Endothelial cell of umbilical vein (primary cell): ENCODE measurements at regions not wholly inside any gene's neighbourhood (a gene's known extent, or its start where the extent isn't known, plus 50 kb on each side); places are given as distances from the start of the nearest gene placed in this dataset.

Experiments used
- BruUV-seq: library from RNA; stranded (reverse); fragments of 400-500 nt; replicated peaks from 2 replicates; lab custom pipeline; 2021; lab: Mats Ljungman, UMichigan
- CTCF ChIA-PET: fragments of 300-600, 350-600 bp; sonication (Branson Sonifier 250); formaldehyde crosslinking; loops from one replicate; lab custom pipeline; 2021; ENCODE audit warnings: antibody characterized with exemption, inconsistent platforms; lab: Charles Lee
- POLR2A ChIA-PET: fragments of 300-600, 350-600 bp; sonication (Branson Sonifier 250); formaldehyde crosslinking; loops from one replicate; lab custom pipeline; 2021; ENCODE audit warnings: antibody characterized with exemption, inconsistent platforms; lab: Charles Lee
- DNase-seq: peaks from one replicate; pipeline ENCODE4 v3.0.0-alpha.2; 2011; ENCODE audit warnings: low read depth, low spot score
- FAIRE-seq: peaks from 2 replicates; lab custom pipeline; 2011; peaks lifted over from hg19 to GRCh38; lab: Jason Lieb, UNC
- H2AFZ ChIP-seq: 2 replicates; pipeline ENCODE4 v1.6.0; 2012; ENCODE audit warnings: low read depth, low read length, control low read depth, inconsistent platforms
- H3K27ac ChIP-seq: 2 replicates; pipeline ENCODE4 v1.5.1; 2011; ENCODE audit warnings: low read depth, mild to moderate bottlenecking, control low read depth, low read length, moderate library complexity; ENCODE audit not compliant: insufficient read depth
- H3K27me3 ChIP-seq, 2 experiments: 2 replicates each; pipeline versions ENCODE4 v1.6.0 to v1.6.1; 2011; ENCODE audit warnings: low read length in 2 of 2, mixed read lengths in 1 of 2; ENCODE audit not compliant: control insufficient read depth in 2 of 2, insufficient read depth in 2 of 2
- H3K36me3 ChIP-seq, 2 experiments: 2 replicates in 1 of 2; 3 replicates in 1 of 2; pipeline ENCODE4 v1.5.1; 2011; ENCODE audit warnings: low read length in 2 of 2, mild to moderate bottlenecking in 1 of 2, moderate library complexity in 1 of 2; ENCODE audit not compliant: control insufficient read depth in 2 of 2, insufficient read depth in 2 of 2; ENCODE audit errors: extremely low read depth in 1 of 2
- H3K4me1 ChIP-seq: 3 replicates; pipeline ENCODE4 v1.5.1; 2011; ENCODE audit warnings: mild to moderate bottlenecking, low read length; ENCODE audit not compliant: control insufficient read depth, insufficient read depth; ENCODE audit errors: extremely low read depth
- H3K4me2 ChIP-seq: 2 replicates; pipeline ENCODE4 v1.6.1; 2011; ENCODE audit warnings: low read length, control low read depth, mixed read lengths; ENCODE audit not compliant: insufficient read depth
- H3K4me3 ChIP-seq, 3 experiments: fragments of 200-600 bp in 1 of 3; sonication (generic), shearing (Covaris generic) in 1 of 3; replicated peaks in 1 of 3; 2 replicates each; pipeline ENCODE4 v1.5.1; 2011 to 2016; ENCODE audit warnings: control low read depth in 3 of 3, low read length in 3 of 3, mild to moderate bottlenecking in 2 of 3, inconsistent platforms in 1 of 3, low read depth in 1 of 3, moderate library complexity in 1 of 3; ENCODE audit not compliant: insufficient read depth in 1 of 3
- H3K79me2 ChIP-seq: 2 replicates; pipeline ENCODE4 v1.6.0; 2012; ENCODE audit warnings: low read length, inconsistent platforms; ENCODE audit not compliant: control insufficient read depth, insufficient read depth
- H3K9ac ChIP-seq: replicated peaks from 2 replicates; pipeline ENCODE3; 2011; ENCODE audit warnings: low read length, control low read depth; ENCODE audit not compliant: insufficient read depth; ENCODE audit errors: extremely low read depth
- H3K9me1 ChIP-seq: replicated peaks from 3 replicates; pipeline ENCODE4 v1.6.0; 2011; ENCODE audit warnings: mild to moderate bottlenecking, low read length; ENCODE audit not compliant: control insufficient read depth, insufficient read depth; ENCODE audit errors: extremely low read depth
- H3K9me3 ChIP-seq: replicated peaks from 2 replicates; pipeline ENCODE4 v1.5.1; 2012; ENCODE audit warnings: low read length, inconsistent platforms; ENCODE audit not compliant: control insufficient read depth, insufficient read depth
- H4K20me1 ChIP-seq: replicated peaks from 2 replicates; pipeline ENCODE3; 2011; ENCODE audit warnings: mild to moderate bottlenecking, low read length; ENCODE audit not compliant: control insufficient read depth, insufficient read depth; ENCODE audit errors: extremely low read depth
- CTCF ChIP-seq, 2 donors: IDR thresholded peaks; 1 replicate in 1 of 2; 2 replicates in 1 of 2; pipeline ENCODE4 v1.5.1; 2011; ENCODE audit warnings: low read length in 2 of 2, mild to moderate bottlenecking in 2 of 2, moderate library complexity in 2 of 2, control low read depth in 1 of 2, inconsistent platforms in 1 of 2, low read depth in 1 of 2; ENCODE audit not compliant: insufficient read depth in 1 of 2; ENCODE audit errors: extremely low read depth in 1 of 2
- EZH2 ChIP-seq: IDR thresholded peaks from 2 replicates; pipeline ENCODE4 v1.6.1; 2012; ENCODE audit warnings: borderline replicate concordance, low read depth, mild to moderate bottlenecking, moderate library complexity, low read length, inconsistent platforms; ENCODE audit not compliant: severe bottlenecking
- FOS ChIP-seq: IDR thresholded peaks from 2 replicates; pipeline ENCODE4 v1.6.1; 2011; ENCODE audit warnings: mild to moderate bottlenecking, low read length, moderate library complexity, borderline replicate concordance; ENCODE audit not compliant: insufficient read depth
- GATA2 ChIP-seq: IDR thresholded peaks from 2 replicates; pipeline ENCODE4 v1.7.0; 2011; ENCODE audit warnings: low read depth, mild to moderate bottlenecking, moderate library complexity, mixed read lengths, low read length; ENCODE audit not compliant: insufficient read length, insufficient read depth
- JUN ChIP-seq: IDR thresholded peaks from 2 replicates; pipeline ENCODE4 v1.6.1; 2011; ENCODE audit warnings: borderline replicate concordance, low read depth; ENCODE audit not compliant: insufficient read length, insufficient read depth
- MAX ChIP-seq: IDR thresholded peaks from 2 replicates; pipeline ENCODE4 v1.6.1; 2011; ENCODE audit not compliant: insufficient read depth, insufficient read length
- MYC ChIP-seq: IDR thresholded peaks from one replicate; pipeline ENCODE4 v1.6.1; 2011; ENCODE audit warnings: mild to moderate bottlenecking, low read depth, low read length
- POLR2A ChIP-seq: IDR thresholded peaks from 2 replicates; pipeline ENCODE4 v1.6.1; 2012; ENCODE audit warnings: low read depth, mild to moderate bottlenecking, control low read depth, low read length
- POLR2AphosphoS5 ChIP-seq: IDR thresholded peaks from 2 replicates; pipeline ENCODE4 v1.6.1; 2012; ENCODE audit warnings: low read depth, mild to moderate bottlenecking, control low read depth, low read length, moderate library complexity; ENCODE audit not compliant: insufficient read depth
- dilution Hi-C: fragments of 300-500 bp; cut with MboI; formaldehyde crosslinking; loops from one replicate; pipeline ENCODE4 v1.15.0; 2019; ENCODE audit warnings: low sequenced_read_pairs; ENCODE audit not compliant: extremely low pct_ligation_motif_present
- intact Hi-C: fragments of 100-400 bp; cut with micrococcal nuclease; formaldehyde crosslinking; loops from one replicate; pipeline ENCODE4 v1.10.0; 2022

GRCh38 chr3:46110701-46111493 is 83.6 kb upstream of the XCR1 start:
- Histone ChIP-seq H3K9ac (no peak overlapping the region), H3K4me2 (no peak overlapping the region), H3K4me3 (no peak overlapping the region), H3K79me2 (no peaks in the 10 kb centered on the region), H3K9me1 (no peaks in the 10 kb centered on the region), H3K27me3 (no peaks in the 10 kb centered on the region), H3K36me3 (no peaks in the 10 kb centered on the region), H3K27ac (no peak overlapping the region), H4K20me1 (no peaks in the 10 kb centered on the region), H2AFZ (no peak overlapping the region), H3K9me3 (no peaks in the 10 kb centered on the region), H3K4me1 (no peaks in the 10 kb centered on the region)
- dilution Hi-C loops (no loop called here), intact Hi-C loops (no loop called here)
- DNase-seq = no peak
- ChIA-PET POLR2A (no interaction called here), CTCF (no interaction called here)
- BruUV-seq = no TSS peak
- FAIRE-seq = no peak
- no peak for TF ChIP-seq POLR2AphosphoS5
- no peak for TF ChIP-seq GATA2
- no peak for TF ChIP-seq FOS
- no peak for TF ChIP-seq EZH2
- no peak for TF ChIP-seq POLR2A
- no peak for TF ChIP-seq MAX
- no peak for TF ChIP-seq MYC
- TF ChIP-seq CTCF (IDR thresholded peaks at IDR 0.05; ENCODE audit: extremely low read depth in 1 of 2, insufficient read depth in 1 of 2, low read depth in 1 of 2, low read length in 2 of 2) = no peak
- no peak for TF ChIP-seq JUN
